Fibroblast of skin of back (primary cell): ENCODE measurements at regions not wholly inside any gene's neighbourhood (a gene's known extent, or its start where the extent isn't known, plus 50 kb on each side); places are given as distances from the start of the nearest gene placed in this dataset.
A peak's percentile ranks its signal among the peaks of the same experiment; 100 is the strongest.
"Not testable (repeated sequence)": the region's sequence is repeated elsewhere in the genome, so short reads cannot be mapped to it uniquely, and the experiment has no call there.

Experiments used
- DNase-seq: peaks from one replicate; pipeline ENCODE4 v3.0.0-alpha.2; 2013

DNA sequence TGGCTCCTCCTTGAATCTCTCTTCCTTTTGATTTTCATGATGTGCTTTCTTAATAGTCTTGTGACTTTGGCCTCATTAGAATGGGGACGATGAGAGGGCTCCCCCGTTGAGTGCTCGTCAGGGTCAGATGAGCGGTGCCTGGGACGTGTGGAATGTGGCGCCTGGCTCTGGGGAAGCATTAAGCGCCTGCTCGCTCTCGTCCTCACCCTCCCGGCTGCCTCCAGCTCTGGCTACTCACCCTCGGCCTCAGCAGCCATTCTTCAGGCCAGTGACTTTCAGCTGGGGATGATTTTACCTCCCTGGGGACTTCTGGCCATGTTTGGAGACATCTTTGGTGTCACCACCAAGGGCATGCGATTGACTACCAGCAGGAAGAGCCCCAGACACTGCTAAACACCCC is 69.7 kb downstream of the RPS6KA4 start:
- no peak for DNase-seq

DNA sequence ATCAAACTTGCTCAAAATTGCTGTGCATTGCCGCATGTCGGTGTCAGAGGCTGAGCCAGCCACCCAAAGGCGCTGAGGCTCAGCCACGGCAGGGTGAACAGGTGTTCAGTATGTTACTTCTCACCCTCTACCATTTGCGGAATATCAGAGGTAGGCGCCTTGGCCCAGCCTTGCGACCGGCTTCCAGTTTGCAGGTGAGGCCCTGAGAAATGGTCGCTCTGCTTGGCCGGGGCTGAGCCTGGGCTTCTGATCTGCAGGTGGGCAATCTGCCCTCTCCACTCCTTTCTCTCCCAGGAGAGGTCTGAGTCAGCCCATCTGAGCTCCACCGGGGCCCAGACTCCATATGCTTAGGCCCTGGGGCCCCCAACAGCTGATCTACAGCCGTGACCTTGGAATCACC is 71.0 kb downstream of the RPS6KA4 start:
- DNase-seq, result no peak

DNA sequence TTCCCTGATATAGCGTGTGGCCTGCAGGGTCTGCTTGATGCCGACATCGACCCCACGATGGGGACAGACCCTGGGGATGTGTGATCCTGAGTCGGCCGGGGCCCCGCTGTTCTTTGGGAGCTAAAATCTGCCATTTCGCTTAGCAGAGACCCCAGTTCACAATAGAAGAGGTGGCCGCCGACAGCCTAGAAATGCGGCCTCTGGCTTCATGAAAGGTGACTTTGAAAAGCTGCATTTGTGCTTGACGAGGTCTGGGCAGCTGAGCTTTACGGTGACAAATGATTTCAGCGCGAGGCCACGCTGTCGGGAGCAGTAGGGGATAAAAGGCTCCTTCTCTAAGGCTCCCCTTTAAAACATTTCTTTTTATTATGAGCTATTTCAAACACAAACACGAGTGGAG is 71.7 kb downstream of the RPS6KA4 start:
- no peak for DNase-seq

DNA sequence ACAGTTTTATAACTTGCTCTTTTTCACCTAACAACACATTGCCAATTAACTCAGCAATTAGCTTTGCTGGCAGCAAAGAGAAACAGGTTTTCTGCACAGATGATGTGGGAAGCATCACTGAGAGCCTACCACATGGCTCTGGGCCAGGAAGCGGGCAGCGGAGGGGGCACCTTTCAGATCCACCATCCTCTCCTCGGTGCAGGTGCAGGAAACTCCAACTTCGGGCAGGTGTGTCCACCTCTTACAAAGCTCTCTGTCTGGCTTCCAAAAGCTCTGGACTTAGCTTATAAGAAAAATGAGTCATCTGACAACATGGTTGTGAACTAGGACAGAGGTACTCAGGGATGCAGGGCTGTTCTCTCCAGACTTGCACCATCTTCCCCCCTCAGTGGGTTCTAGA is 77.0 kb downstream of the RPS6KA4 start:
- DNase-seq, result no peak

DNA sequence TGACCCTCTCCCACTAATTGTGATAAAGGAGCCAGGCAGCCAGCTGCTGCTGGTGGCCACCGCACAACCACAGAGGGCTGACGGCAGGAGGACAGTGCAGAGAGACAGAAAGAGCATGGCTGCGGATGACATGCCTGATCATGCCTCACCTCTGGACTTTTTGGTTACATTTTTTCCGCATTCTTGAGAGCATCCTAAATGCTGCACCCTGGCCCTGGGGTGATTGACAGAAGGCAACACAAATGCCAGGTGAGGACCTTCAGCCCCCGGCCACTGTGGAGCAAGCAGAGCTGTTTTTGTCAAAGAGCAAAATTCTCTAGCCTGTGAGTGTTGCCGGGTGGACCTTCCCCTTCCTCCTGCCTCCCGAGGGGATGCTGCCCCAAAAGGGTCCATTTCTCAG is 78.5 kb downstream of the RPS6KA4 start:
- DNase-seq, result no peak

DNA sequence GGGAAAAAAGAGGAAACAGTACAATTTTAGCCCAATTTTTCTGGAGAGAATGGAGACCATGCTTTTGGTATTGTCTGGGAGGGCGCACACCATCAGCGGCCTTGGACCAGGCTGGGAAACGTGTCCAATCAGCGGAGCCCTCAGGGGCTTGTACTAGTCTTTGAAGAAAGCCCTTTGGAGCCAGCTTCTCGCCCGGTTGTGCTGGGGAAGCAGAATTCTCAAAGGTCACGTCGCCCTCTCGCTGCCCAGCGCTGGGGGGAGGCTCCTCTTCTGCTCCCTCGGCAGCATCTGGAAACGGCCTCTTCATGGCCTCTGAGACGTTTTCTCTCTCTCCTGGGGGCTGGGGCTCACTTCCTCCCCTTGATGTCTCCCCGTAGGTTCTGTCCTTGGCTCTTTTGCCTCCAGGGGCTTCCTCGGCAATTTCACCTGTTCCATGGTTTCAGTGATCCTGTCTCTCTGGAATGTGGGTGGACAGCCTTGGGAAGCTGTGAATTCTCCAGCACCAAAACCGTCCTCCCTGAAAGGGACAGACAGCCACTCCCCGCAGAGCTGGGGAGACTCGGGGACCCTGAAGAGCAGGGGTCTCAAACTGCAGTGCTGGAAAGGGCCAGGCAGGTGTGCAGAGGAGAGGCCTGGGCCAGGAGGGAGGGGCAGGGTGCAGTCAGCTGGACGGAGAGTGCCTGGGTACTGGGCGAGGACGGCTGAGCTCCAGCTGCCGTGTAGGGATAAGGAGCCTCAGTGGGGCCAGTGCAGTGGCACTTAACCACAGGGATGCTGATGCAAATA is 80.2 kb downstream of the RPS6KA4 start:
- no peak for DNase-seq

DNA sequence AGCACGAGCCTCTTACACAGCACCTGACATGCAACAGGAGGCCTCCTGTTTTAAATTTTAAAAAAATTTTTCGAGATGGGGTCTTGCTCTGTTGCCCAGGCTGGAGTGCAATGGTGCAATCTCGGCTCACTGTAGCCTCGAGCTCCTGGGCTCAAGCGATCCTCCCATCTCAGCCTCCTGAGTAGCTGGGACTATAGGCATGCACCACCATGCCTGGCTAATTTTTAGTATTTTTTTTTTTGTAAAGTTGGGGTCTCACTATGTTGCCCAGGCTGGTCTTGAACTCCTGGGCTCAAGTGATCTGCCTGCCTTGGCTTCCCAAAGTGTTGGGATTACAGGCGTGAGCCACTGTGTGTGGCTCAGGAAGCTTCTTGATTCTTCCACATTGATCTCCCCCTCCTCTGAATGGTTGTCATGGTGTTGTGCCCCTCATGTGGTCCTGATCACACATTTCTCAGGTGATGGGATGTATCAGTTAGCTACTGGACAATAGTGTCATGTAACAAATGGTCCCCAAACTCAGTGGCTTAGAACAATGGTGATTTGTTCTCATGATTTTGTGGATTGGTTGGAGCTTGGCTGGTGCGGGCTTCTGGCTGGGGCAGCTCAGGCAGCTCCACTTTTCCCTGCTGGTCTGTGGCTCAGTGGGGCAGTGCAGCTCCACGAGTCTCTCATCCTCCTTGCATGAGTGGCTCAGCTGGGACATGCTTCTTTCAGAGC is 81.0 kb downstream of the RPS6KA4 start:
- not testable (repeated sequence) for DNase-seq

DNA sequence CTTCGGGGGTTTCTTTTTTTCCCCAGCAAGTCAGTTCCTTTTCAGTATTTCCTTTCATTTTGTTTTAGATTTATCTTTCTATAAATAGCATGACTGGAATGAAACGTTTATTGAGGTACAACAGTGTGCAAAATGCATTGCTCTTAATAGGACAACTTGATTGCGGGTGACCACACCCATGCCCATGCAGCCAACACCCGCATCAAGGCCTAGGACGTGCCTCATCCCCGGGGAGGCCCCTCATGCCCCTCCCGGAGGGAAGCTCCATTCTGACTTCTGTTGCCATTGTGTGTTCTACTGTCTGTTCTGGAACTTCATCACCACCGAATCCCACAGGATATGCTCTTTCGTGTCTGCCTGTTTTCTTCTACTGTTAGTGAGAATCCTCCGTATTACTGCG is 82.2 kb downstream of the RPS6KA4 start:
- no peak for DNase-seq

DNA sequence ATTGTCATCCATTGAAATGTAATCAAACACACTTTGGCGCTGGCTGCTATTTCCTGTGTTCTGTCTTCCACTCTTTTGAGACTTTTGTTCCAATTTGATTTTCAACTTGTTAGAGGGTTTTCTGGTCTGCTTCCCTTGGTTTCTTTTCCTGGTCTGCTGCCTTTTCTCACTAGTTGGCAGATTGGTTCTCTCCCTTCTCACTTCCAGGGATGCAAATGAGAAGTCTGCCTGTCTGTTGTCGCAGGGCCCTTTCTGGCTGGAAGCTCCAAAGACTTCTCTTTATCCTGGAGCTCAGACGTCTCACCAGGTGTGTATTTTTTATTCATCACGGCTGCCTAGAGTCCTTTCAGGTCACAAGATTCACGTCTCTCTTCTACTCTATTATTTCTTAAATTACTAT is 84.0 kb downstream of the RPS6KA4 start:
- DNase-seq, result no peak

DNA sequence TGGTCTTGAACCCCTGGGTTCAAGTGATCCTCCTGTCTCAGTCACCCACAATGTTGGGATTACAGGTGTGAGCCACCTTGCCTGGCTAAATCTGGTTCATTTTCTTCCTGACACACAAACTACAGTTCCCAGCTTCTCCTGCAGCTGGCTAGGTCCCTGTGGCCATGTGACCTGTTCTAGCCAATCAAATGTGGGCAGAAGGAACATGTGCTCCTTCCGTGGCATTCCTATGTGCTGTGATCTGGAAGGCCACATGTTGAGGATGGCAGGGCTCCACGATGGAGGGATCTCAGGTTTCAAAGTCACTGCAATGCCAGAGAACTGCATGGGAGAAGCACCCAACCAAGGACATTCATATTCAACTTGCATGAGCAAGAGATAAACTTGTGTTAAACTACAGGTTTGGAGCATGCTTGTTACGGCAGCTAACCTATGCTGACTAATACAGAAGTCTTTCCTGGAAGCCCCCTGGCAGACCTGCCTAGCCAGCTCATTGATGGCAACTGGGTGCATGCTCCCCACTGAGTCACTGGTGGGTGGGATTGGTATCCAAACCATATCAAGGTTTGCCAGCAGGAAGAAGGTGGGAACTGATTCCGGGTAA is 86.0 kb downstream of the RPS6KA4 start:
- DNase-seq, result peak; percentile 35

DNA sequence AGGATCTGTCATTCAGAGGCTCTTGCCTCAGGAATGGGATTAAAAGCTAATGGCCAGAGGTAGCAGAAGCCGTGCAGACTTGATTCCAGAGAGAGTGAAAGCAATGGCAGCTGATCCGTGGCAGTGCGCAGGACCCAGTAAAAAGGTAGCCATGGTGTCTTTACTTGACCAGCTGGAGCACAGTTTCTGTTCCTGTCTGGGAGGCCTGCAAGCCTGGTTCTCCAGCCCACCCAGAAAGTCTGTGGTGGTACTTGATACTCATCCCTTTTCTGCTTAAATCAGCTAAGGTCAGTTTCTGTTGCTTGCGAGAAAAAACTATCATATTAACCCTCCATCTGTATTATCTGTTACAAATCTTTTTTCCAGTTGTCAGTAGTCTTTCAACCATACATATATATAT is 86.7 kb downstream of the RPS6KA4 start:
- no peak for DNase-seq

DNA sequence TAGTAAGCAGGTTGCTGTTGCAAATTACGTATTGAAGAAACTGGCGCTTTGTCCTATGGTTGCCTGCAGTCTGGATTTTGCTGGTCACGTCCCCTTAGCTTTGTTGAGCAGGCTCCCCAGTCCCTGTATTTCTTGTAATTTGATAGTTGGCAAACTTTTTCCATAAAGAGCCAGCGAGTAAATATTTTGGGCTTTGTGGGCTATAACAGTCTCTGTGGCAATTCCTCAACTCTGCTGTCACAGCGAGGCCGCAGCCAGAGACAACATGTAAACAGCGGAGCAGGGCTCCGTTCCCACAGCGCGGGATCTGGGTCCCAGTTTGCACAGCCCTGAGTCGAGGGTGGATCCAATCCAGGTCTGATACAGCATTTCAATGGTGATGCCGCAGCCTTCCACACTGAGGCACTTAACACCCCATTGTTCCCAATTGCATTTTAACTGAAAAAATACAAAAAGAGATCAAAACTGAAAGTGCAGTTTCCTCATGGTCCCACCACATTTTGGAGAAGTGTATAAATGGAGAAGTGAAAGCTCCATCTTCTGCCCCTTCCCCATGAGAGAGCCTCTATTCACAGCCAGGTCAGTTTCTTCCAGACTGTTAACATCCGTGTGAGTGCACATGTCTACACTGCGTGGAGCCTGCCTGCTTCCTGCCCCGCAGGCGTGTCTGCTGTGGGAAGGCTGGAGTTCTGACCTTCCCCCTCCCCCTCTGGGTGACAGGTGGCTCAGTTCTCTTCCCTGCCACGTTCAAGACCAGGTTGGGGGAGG is 89.1 kb downstream of the RPS6KA4 start:
- peak; percentile 45 for DNase-seq

DNA sequence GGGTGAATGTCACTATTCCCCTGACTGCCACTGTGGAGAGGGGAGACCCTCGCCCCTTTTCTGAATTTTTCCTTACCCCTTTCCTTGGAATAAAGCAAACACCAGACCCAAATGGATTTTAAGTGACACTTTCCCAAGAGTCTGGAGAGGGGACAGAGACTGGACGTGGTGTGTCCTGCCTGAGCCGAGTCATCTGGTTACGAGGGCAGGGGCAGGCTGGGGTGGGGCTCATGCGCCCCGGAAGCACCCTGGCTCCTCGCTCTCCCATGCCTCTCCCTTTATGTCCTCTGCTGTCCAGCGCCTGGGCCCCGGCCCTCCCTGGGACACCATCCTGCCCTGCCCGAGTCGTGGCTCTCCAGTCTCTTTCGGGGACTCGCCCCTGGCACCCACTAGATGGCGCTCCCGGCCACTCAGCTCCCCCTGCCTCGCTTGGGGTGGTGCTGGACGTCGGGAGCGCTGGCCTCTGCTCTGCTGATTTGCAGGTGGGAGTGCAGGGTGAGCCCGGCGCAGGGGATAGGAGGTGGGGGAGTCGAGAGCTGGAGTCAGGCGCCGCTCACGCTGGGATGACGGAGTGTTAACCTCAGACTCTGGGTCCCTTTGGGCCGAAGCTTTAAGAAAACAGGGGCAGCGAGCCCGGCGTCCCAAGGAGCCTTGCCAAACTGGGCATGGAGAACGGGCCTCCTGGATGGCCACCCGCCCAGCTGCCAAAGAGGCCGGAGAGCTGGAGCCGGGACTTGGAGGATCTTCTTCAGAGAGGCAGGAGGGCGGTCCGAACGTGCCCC is 89.8 kb downstream of the RPS6KA4 start:
- DNase-seq, result peak; percentile 67

DNA sequence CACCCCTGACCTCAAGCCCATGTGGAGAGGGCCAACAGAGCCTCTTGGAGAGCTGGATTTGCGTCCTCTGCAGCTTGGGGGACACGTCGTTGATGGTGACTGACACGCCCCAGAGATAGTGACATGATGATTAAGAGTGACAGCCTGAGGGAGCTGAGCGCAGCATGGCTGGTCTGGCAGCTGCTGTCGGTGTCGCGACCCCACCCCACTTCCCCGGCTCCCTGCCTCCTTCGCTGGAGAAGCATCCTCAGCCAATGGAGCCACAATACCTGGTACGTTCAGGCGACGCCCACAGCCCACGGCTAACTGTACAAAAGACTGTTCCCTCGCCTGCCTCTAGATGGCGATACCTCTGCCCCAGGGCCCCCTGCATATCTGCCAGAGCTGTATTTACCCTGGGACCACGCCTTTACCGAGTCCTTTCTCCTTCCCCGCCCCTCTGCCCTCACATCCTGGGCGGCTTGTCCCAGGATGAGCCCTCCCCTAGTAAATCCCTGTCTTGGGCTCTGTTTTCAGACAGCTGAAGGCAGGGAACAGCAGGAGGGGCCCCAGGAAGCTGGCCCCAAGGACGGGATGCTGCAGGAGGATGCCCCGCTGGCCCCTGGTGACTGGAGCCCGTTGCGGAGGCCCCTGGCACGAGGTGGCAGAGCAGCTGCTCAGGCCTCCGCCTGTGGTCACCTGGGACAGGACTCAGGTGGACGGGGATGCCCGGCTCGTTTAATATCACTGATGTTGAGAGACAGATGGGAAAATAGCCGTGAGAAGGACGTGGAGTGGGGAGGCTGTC is 90.6 kb downstream of the RPS6KA4 start:
- DNase-seq, result peak; percentile 59

DNA sequence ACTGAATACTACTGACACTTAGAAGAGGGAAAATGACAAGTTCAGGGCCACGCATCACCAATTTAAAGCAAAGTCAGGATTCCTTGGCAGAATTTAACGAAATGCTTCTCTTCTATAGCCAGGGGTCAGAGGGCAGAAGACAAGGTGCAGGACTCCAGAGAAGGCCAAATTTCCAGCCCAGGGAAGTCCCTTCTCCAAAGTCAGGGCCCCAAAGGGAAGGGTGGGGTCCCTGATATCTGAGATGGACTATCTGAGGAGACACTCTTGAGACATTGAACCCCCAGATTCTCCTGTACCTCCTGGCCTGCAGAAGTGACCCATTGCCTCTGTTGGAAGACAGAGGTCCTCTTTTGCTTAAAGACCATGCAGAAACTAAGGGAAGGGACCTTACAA is 91.2 kb downstream of the RPS6KA4 start:
- no peak for DNase-seq

DNA sequence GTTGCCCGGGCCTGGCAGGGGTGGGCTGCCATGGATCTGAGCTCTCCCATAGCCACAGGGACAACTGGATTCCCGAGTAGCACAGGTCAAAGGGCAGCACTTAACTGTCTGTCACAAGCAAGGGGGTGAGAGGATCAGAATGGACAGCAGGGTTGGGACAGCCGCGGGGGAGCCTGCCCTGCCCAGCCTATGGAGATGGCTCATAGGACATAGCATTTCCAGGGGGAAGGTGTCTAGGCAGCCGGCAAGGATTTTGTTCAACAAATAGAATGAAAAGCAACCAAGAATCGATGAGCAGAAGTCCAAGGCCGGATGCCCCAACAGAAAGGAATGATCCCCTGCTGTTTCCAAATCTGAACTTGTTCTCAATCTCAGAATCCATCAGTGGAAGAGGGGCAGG is 92.9 kb downstream of the RPS6KA4 start:
- DNase-seq, result no peak

DNA sequence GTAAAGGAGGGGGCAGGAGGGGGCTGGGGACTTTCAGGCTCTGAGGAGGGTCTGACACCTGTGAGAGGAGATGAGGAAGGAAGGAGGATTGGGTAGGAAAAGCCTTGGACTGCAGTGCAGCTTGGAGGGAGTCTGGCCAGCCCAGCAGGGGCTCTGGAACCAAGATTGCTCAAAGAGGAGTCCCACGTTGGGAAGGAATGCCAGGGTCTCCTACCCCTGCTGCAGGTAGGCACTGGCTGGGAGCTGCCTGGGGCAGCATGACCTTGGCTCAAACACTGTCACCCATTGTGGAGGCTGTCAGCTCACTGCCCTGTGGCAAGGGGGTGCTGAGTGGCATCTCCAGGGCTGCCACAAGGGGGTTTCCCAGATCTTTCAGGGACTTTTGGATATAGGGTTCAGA is 94.5 kb downstream of the RPS6KA4 start:
- DNase-seq, result no peak

DNA sequence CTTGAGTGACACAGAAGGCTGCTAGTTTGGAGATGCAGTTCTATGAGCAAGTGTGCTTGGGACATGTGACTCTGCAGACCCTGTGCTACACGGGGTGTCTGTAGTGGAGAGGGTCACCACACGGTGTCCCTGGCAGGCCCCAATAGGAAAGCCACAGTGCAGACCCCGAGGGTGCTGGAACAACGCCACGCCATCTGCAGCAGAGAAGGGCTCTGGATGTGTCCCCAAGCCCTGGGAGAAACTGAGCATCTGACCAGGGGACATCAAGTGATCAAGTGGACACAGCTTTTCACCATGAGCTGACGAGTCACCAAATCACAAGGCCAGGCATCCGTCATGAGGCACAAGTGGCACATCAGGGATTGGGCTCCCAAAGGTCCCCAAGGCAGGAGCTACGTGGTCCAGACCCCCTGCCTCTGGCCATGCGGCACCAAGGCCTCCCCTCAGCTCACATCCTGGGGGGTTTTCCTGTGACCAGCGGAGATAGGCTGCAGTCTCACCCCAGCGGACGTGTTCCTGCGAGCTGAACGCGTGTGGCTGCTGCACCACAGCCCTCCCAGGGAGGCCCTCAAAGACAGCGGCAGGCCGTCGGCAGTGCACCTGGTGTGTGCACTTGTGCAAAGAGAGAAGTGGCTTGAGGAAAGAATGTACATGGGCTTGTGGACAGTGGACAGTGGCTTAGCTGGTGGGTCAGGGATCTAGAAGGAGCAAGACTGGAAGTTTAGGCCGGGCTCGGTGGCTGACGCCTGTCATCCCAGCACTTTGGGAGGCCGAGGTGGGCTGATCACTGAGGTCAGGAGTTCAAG is 96.7 kb downstream of the RPS6KA4 start:
- no peak for DNase-seq

DNA sequence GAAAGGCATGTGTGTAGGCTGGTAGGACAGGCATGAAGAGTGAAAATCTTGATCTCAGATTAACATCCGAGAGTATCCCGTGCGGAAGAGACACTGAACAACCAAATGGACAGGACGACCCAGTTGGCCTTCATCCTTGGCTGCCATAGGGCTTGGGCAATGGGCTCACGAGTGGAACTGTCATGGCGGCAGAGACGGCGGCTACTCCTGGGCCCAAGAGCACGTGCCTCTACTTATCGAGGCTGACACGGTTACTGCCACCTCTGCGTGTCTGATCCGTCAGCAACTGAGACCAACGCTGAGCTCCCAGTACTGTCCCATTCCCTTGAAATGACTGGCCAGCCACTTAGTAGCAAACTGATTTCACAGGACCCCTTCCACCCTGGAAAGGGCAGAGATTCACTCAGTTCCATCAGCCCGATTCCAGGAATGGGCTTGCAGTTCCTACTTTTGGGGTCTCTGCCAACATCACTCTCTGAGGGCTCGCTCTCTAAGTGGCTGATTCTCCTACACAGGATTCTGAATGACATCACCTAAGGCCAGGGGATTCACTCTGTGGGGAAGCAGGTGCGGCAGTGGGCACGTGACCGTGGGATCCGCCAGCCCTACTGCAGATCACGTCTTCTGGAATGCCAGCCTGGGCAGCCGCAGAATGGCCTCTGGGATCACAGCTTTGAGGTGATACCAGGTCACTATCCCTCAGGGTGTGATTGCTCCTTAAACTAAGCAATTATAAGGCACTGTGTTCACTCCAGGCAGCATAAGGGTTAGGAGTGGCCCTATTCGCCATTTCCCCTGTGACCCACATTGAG is 97.8 kb downstream of the RPS6KA4 start:
- DNase-seq, result no peak
